ENCODE measurements at regions not wholly inside any gene's neighbourhood (a gene's known extent, or its start where the extent isn't known, plus 50 kb on each side); places are given as distances from the start of the nearest gene placed in this dataset.

DNA sequence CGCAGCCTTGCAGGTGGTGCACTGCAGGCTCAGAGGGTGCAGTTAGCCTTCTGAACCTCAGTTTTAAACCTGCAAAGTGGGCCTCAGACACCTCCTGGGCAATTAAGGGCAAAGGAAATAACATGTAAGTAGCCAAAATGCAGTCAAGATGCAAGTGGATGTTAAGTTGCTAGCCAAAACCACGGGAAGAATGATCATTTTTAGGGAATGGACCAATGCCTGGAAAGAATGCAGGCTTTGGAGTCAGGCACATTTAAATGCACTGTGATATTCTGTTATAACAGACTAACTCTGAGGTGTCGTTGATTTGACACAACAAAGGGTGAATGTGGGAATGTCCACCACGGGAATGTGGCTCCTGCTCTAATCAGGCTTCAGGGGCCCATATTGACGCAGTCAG is 57.9 kb upstream of the PTGFRN start:
- no peak for DNase-seq

DNA sequence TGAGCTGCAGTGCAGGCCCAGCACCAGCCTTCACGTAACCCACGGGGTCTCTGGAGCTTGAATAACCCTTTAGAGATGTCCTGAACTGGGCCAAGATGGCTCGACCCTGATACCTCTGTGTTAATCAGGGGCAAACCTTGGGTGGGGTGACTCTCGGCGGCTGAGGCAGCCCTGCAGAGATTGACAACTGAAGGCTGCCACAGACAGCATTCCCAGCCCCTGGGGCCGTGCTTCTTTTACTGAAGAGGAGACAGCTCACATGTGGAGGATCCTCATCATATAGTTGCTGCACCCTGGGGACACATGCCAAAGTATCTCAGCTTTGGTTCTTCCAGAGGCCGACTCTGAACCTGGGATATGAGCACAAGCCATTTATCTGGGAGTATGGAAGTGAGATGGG is 57.3 kb upstream of the PTGFRN start:
- no peak for DNase-seq

- no peak for DNase-seq
Measured at GRCh38 chr1:116852910-116853309, 56.8 kb upstream of the PTGFRN start.

DNA sequence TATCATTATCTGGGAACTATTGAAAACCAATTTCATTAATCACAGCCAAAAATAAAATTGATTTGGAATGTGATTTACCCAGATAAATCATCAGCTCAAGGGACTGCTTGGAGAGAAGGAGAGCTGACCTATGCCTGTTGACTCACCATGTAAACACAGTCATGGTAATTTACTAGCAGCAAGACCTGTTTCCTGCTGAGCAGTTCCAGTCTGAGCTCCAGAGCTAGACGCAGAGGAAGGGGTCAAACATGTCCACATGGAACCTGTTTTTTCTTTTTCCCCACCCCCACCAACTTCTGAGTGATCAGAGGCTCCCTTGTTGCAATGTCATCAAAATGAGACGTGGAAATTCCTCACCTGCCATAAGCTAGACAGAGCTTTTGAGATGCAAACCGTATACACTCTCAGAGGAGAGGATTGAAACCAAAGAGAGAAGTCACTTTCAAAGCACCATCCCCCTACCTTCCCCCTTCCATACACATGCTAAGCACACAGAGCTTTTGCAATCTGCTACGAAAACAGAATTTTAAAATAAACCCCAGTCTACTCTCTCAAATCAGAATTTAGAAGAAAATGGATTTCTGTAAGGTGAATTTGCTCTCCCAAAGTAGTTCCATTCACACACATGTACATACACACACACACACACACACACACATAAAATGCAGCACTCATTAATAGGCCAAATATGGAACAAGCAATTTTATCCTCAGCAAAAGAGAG is 55.9 kb upstream of the PTGFRN start:
- DNase-seq, result peak; percentile 58

DNA sequence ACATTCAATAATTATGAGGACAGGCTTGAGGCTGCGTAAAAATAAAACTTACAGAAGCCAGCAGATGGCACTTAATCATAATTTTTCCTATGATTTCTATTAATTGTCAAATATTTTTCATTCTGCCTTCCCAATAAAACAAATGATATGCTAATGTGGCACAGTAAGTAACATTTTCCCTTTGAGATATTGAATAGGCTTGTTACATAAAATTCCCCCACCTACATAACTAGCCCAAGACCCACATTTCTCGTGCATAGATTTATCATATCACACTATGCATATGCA is 55.4 kb upstream of the PTGFRN start:
- no peak for DNase-seq

GRCh38 chr1:116854716-116855115 is 55.0 kb upstream of the PTGFRN start:
- no peak for DNase-seq

GRCh38 chr1:116855191-116855619 is 54.5 kb upstream of the PTGFRN start:
- DNase-seq, result peak; percentile 7

DNA sequence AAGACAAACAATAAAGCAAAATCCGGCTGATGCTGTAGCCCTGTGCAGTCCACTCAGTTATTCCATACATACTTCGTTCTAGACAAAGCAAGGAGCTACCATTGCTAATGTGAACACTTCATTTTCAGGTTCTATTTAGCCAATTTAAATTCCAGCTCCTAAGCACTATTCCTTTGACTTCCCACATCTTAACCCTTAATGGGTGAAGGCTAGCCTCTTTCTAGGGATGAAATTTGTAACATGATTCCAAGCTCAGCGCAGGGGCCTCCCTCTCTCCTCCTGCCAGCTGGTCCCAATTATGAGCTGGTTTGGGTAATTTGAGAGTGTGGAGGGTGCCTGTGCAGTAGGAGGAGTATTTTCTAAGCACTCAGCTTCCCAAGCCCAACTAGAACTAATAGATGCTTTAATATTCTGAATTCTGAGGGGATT is 53.9 kb upstream of the PTGFRN start:
- DNase-seq, result peak; percentile 22

DNA sequence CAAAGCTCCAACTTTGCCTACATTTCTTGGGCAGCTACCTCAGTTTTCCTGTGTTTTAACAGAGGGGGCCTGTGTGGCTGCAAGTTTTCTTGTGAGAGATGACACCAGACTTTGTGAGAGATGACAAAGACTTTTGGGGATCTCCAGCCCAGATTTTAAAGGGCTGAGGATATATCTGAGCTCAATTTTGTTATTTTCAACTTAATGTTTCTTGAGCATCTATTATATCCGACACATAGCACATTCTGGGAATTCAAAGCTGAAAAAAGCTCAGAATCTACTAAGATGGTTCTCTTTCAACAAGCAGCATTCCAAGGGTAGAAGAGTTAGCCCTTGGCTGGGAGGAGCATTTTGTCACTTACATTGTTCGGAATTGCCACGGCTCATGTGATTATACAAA is 53.4 kb upstream of the PTGFRN start:
- no peak for DNase-seq

GRCh38 chr1:116857092-116857491 is 52.6 kb upstream of the PTGFRN start:
- no peak for DNase-seq

Measured in NCI-H510A (cell line).